Activated naive CD8-positive, alpha-beta T cell treated with anti-CD3 and anti-CD28 coated beads, Interleukin-2, amount 10 ng/mL, durations not matched to agents 7 days and 5 days (primary cell): ENCODE measurements at regions not wholly inside any gene's neighbourhood (a gene's known extent, or its start where the extent isn't known, plus 50 kb on each side); places are given as distances from the start of the nearest gene placed in this dataset.

Experiments used
- ATAC-seq: fragments of 150-1000 bp; cut with Tn5 transposase; one replicate; pipeline ENCODE4 v1.10.0; 2021; ENCODE audit warnings: low read depth, moderate library complexity
- POLR2A ChIA-PET: fragments of 350-600 bp; sonication (Branson Sonifier 250); formaldehyde crosslinking; loops from one replicate; lab custom pipeline; 2021; ENCODE audit warnings: antibody characterized with exemption; lab: Charles Lee
- DNase-seq: peaks from one replicate; pipeline ENCODE4 v3.0.0; 2021
- H3K27ac Mint-ChIP-seq: one replicate; pipeline ENCODE4 v1.8.0; 2022; ENCODE audit warnings: mild to moderate bottlenecking, mixed read lengths
- H3K27me3 Mint-ChIP-seq: one replicate; pipeline ENCODE4 v1.8.0; 2022; ENCODE audit warnings: mild to moderate bottlenecking, moderate library complexity, mixed read lengths
- H3K36me3 Mint-ChIP-seq: one replicate; pipeline ENCODE4 v1.8.0; 2021; ENCODE audit warnings: mild to moderate bottlenecking, mixed read lengths
- H3K4me1 Mint-ChIP-seq: one replicate; pipeline ENCODE4 v1.8.0; 2021; ENCODE audit warnings: mixed read lengths
- H3K4me3 Mint-ChIP-seq: one replicate; pipeline ENCODE4 v1.8.0; 2022; ENCODE audit warnings: mild to moderate bottlenecking, moderate library complexity, mixed read lengths
- H3K9me3 Mint-ChIP-seq: one replicate; pipeline ENCODE4 v1.8.0; 2021; ENCODE audit warnings: mixed read lengths

- no peaks in the 10 kb centered on the region for H3K4me1 Mint-ChIP-seq
- no peak overlapping the region for H3K27ac Mint-ChIP-seq
- POLR2A ChIA-PET = no interaction called here
- no peaks in the 10 kb centered on the region for H3K9me3 Mint-ChIP-seq
- DNase-seq = no peak
- no peak for ATAC-seq
- no peaks in the 10 kb centered on the region for H3K36me3 Mint-ChIP-seq
- peaks cover 15% of the 10 kb centered on the region for H3K27me3 Mint-ChIP-seq
- H3K4me3 Mint-ChIP-seq = no peak overlapping the region
Measured at GRCh38 chr2:18403921-18404522, 156.4 kb downstream of the RDH14 start.

- Mint-ChIP-seq H3K27ac (no peak overlapping the region), H3K9me3 (no peaks in the 10 kb centered on the region), H3K27me3 (peaks cover 15% of the 10 kb centered on the region), H3K4me1 (no peaks in the 10 kb centered on the region), H3K4me3 (no peak overlapping the region), H3K36me3 (no peaks in the 10 kb centered on the region)
- DNase-seq = no peak
- POLR2A ChIA-PET = no interaction called here
- ATAC-seq = no peak
Measured at GRCh38 chr2:18402831-18403230, 157.6 kb downstream of the RDH14 start.

GRCh38 chr2:18401471-18401870, 159.0 kb downstream of the RDH14 start:
- peaks cover 11% of the 10 kb centered on the region for H3K27me3 Mint-ChIP-seq
- no peak overlapping the region for H3K27ac Mint-ChIP-seq
- DNase-seq = no peak
- no peaks in the 10 kb centered on the region for H3K36me3 Mint-ChIP-seq
- no peak for ATAC-seq
- POLR2A ChIA-PET = no interaction called here
- no peaks in the 10 kb centered on the region for H3K9me3 Mint-ChIP-seq
- no peak overlapping the region for H3K4me3 Mint-ChIP-seq
- no peaks in the 10 kb centered on the region for H3K4me1 Mint-ChIP-seq

GRCh38 chr2:18399601-18400000, 160.9 kb downstream of the RDH14 start:
- H3K27ac Mint-ChIP-seq = no peak overlapping the region
- H3K4me1 Mint-ChIP-seq = no peaks in the 10 kb centered on the region
- no peaks in the 10 kb centered on the region for H3K36me3 Mint-ChIP-seq
- POLR2A ChIA-PET = no interaction called here
- H3K9me3 Mint-ChIP-seq = no peaks in the 10 kb centered on the region
- no peak for DNase-seq
- ATAC-seq = no peak
- no peak overlapping the region for H3K4me3 Mint-ChIP-seq
- peaks cover 9% of the 10 kb centered on the region for H3K27me3 Mint-ChIP-seq

- Mint-ChIP-seq H3K27ac (no peak overlapping the region), H3K27me3 (peaks cover 10% of the 10 kb centered on the region), H3K4me1 (no peaks in the 10 kb centered on the region), H3K36me3 (no peaks in the 10 kb centered on the region), H3K9me3 (no peaks in the 10 kb centered on the region), H3K4me3 (no peak overlapping the region)
- ATAC-seq (no peak), DNase-seq (no peak)
- POLR2A ChIA-PET = no interaction called here
Measured at GRCh38 chr2:18398833-18399232, 161.6 kb downstream of the RDH14 start.

GRCh38 chr2:18396329-18397010, 164.0 kb downstream of the RDH14 start:
- Mint-ChIP-seq H3K4me3 (no peak overlapping the region), H3K9me3 (no peaks in the 10 kb centered on the region), H3K36me3 (no peaks in the 10 kb centered on the region), H3K27me3 (peaks cover 5% of the 10 kb centered on the region), H3K4me1 (no peaks in the 10 kb centered on the region), H3K27ac (no peak overlapping the region)
- POLR2A ChIA-PET = no interaction called here
- DNase-seq (no peak), ATAC-seq (no peak)

- Mint-ChIP-seq H3K36me3 (no peaks in the 10 kb centered on the region), H3K4me1 (no peaks in the 10 kb centered on the region), H3K9me3 (no peaks in the 10 kb centered on the region), H3K4me3 (no peak overlapping the region), H3K27ac (no peak overlapping the region), H3K27me3 (peaks cover 5% of the 10 kb centered on the region)
- no peak for ATAC-seq
- DNase-seq = no peak
- POLR2A ChIA-PET = no interaction called here
Measured at GRCh38 chr2:18395555-18395954, 164.9 kb downstream of the RDH14 start.

- Mint-ChIP-seq H3K27ac (no peak overlapping the region), H3K36me3 (no peaks in the 10 kb centered on the region), H3K4me1 (no peaks in the 10 kb centered on the region), H3K4me3 (no peak overlapping the region), H3K27me3 (peaks cover 11% of the 10 kb centered on the region), H3K9me3 (no peaks in the 10 kb centered on the region)
- POLR2A ChIA-PET = no interaction called here
- peak; percentile 47 for ATAC-seq
- DNase-seq = peak; percentile 48
Measured at GRCh38 chr2:18387441-18388206, 172.8 kb downstream of the RDH14 start.

- Mint-ChIP-seq H3K27ac (no peak overlapping the region), H3K27me3 (peaks cover 10% of the 10 kb centered on the region), H3K9me3 (no peaks in the 10 kb centered on the region), H3K4me1 (no peaks in the 10 kb centered on the region), H3K4me3 (no peak overlapping the region), H3K36me3 (no peaks in the 10 kb centered on the region)
- ATAC-seq (no peak), DNase-seq (no peak)
- POLR2A ChIA-PET = no interaction called here
Measured at GRCh38 chr2:18384242-18384641, 176.2 kb downstream of the RDH14 start.

GRCh38 chr2:18381386-18381785, 179.1 kb downstream of the RDH14 start:
- no peak overlapping the region for H3K4me3 Mint-ChIP-seq
- no peaks in the 10 kb centered on the region for H3K4me1 Mint-ChIP-seq
- DNase-seq (no peak), ATAC-seq (no peak)
- H3K9me3 Mint-ChIP-seq = no peaks in the 10 kb centered on the region
- H3K27ac Mint-ChIP-seq = no peak overlapping the region
- peaks cover 9% of the 10 kb centered on the region for H3K27me3 Mint-ChIP-seq
- no peaks in the 10 kb centered on the region for H3K36me3 Mint-ChIP-seq
- POLR2A ChIA-PET = no interaction called here

- ATAC-seq (no peak), DNase-seq (no peak)
- H3K9me3 Mint-ChIP-seq = no peaks in the 10 kb centered on the region
- H3K27ac Mint-ChIP-seq = no peak overlapping the region
- no peaks in the 10 kb centered on the region for H3K36me3 Mint-ChIP-seq
- H3K4me3 Mint-ChIP-seq = no peak overlapping the region
- H3K4me1 Mint-ChIP-seq = no peaks in the 10 kb centered on the region
- POLR2A ChIA-PET = no interaction called here
- peaks cover 9% of the 10 kb centered on the region for H3K27me3 Mint-ChIP-seq
Measured at GRCh38 chr2:18380321-18380720, 180.1 kb downstream of the RDH14 start.

- no peak for ATAC-seq
- no peak for DNase-seq
- Mint-ChIP-seq H3K4me3 (no peak overlapping the region), H3K27me3 (peaks cover 9% of the 10 kb centered on the region), H3K9me3 (no peaks in the 10 kb centered on the region), H3K27ac (no peak overlapping the region), H3K4me1 (no peaks in the 10 kb centered on the region), H3K36me3 (no peaks in the 10 kb centered on the region)
- POLR2A ChIA-PET = no interaction called here
Measured at GRCh38 chr2:18379870-18380269, 180.6 kb downstream of the RDH14 start.

GRCh38 chr2:18378020-18378653, 182.3 kb downstream of the RDH14 start:
- H3K9me3 Mint-ChIP-seq = no peaks in the 10 kb centered on the region
- H3K4me3 Mint-ChIP-seq = no peak overlapping the region
- POLR2A ChIA-PET = no interaction called here
- DNase-seq = no peak
- no peak overlapping the region for H3K27ac Mint-ChIP-seq
- H3K36me3 Mint-ChIP-seq = no peaks in the 10 kb centered on the region
- peaks cover 10% of the 10 kb centered on the region for H3K27me3 Mint-ChIP-seq
- H3K4me1 Mint-ChIP-seq = no peaks in the 10 kb centered on the region
- ATAC-seq = no peak
